ENCODE measurements at regions not wholly inside any gene's neighbourhood (a gene's known extent, or its start where the extent isn't known, plus 50 kb on each side); places are given as distances from the start of the nearest gene placed in this dataset.

DNA sequence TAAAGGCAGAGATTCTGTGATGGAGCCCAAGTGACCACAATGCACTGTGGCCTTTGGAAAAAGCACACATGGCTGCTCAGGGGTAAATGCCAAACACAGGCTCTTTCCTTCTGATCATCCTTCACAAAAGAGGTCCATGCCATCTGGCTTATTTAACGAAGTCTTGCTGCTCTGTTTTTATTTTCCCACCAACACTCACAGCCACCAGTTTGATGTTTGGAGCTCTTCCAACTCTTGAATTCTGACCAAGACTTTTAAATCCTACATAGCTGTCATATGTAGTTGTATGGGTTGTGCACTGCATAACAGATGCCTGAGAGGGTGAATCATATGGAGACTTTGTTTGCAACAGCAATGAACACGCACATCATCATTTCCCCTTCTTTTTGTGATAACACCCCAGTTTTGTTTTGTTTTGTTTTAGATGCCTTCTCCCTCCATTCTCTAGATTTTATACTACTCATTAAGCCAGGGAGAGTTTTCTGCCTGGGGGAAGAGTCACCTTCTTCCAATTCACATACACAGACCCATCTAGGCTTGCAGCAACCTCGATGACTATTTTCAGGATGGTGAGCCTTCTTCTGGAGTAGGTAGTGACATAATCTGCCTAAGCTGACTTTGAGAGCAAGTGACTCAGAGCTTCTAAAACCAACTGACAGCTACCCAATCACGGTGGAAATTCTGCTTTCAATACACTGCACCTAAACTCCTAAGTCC lies 145.2 kb upstream of the WSCD2 start:
- TF ChIP-seq SP1 (IDR thresholded peaks at IDR 0.05): no peak
- TF ChIP-seq, protein P1, sequence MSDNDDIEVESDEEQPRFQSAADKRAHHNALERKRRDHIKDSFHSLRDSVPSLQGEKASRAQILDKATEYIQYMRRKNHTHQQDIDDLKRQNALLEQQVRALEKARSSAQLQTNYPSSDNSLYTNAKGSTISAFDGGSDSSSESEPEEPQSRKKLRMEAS (IDR thresholded peaks at IDR 0.05): no peak
- no peak for TF ChIP-seq GABPA (IDR thresholded peaks at IDR 0.05 in 1 of 2, conservative IDR thresholded peaks at IDR 0.05 in 1 of 2)
- TF ChIP-seq, protein P2, sequence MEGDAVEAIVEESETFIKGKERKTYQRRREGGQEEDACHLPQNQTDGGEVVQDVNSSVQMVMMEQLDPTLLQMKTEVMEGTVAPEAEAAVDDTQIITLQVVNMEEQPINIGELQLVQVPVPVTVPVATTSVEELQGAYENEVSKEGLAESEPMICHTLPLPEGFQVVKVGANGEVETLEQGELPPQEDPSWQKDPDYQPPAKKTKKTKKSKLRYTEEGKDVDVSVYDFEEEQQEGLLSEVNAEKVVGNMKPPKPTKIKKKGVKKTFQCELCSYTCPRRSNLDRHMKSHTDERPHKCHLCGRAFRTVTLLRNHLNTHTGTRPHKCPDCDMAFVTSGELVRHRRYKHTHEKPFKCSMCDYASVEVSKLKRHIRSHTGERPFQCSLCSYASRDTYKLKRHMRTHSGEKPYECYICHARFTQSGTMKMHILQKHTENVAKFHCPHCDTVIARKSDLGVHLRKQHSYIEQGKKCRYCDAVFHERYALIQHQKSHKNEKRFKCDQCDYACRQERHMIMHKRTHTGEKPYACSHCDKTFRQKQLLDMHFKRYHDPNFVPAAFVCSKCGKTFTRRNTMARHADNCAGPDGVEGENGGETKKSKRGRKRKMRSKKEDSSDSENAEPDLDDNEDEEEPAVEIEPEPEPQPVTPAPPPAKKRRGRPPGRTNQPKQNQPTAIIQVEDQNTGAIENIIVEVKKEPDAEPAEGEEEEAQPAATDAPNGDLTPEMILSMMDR (IDR thresholded peaks at IDR 0.05; ENCODE audit: low read depth, low read length, missing input control): no peak
- no peak for TF ChIP-seq RAD21 (IDR thresholded peaks at IDR 0.05)
- TF ChIP-seq JUND (IDR thresholded peaks at IDR 0.05): no peak
- TF ChIP-seq, protein P3, sequence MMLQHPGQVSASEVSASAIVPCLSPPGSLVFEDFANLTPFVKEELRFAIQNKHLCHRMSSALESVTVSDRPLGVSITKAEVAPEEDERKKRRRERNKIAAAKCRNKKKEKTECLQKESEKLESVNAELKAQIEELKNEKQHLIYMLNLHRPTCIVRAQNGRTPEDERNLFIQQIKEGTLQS (IDR thresholded peaks at IDR 0.05): no peak
- TF ChIP-seq, protein P4, sequence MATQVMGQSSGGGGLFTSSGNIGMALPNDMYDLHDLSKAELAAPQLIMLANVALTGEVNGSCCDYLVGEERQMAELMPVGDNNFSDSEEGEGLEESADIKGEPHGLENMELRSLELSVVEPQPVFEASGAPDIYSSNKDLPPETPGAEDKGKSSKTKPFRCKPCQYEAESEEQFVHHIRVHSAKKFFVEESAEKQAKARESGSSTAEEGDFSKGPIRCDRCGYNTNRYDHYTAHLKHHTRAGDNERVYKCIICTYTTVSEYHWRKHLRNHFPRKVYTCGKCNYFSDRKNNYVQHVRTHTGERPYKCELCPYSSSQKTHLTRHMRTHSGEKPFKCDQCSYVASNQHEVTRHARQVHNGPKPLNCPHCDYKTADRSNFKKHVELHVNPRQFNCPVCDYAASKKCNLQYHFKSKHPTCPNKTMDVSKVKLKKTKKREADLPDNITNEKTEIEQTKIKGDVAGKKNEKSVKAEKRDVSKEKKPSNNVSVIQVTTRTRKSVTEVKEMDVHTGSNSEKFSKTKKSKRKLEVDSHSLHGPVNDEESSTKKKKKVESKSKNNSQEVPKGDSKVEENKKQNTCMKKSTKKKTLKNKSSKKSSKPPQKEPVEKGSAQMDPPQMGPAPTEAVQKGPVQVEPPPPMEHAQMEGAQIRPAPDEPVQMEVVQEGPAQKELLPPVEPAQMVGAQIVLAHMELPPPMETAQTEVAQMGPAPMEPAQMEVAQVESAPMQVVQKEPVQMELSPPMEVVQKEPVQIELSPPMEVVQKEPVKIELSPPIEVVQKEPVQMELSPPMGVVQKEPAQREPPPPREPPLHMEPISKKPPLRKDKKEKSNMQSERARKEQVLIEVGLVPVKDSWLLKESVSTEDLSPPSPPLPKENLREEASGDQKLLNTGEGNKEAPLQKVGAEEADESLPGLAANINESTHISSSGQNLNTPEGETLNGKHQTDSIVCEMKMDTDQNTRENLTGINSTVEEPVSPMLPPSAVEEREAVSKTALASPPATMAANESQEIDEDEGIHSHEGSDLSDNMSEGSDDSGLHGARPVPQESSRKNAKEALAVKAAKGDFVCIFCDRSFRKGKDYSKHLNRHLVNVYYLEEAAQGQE (IDR thresholded peaks at IDR 0.05): no peak
- no peak for TF ChIP-seq YY1 (IDR thresholded peaks at IDR 0.05)
- no peak for TF ChIP-seq HNF4A (conservative IDR thresholded peaks at IDR 0.05)
